Neural crest cell (in vitro differentiated cells): ENCODE measurements at regions not wholly inside any gene's neighbourhood (a gene's known extent, or its start where the extent isn't known, plus 50 kb on each side); places are given as distances from the start of the nearest gene placed in this dataset.

Experiments used
- DNase-seq: peaks from one replicate; pipeline ENCODE4 v3.0.0; 2021; ENCODE audit warnings: low read depth, mixed read lengths, low spot score
- H3K27ac Mint-ChIP-seq: one replicate; pipeline ENCODE4 v1.8.0; 2021; ENCODE audit warnings: mild to moderate bottlenecking, mixed read lengths; ENCODE audit not compliant: unreplicated experiment
- H3K27me3 Mint-ChIP-seq: 2 replicates; pipeline ENCODE4 v1.8.0; 2021; ENCODE audit warnings: low read depth, mild to moderate bottlenecking, mixed read lengths
- H3K36me3 Mint-ChIP-seq: 2 replicates; pipeline ENCODE4 v1.8.0; 2021; ENCODE audit warnings: low read depth, mild to moderate bottlenecking, mixed read lengths
- H3K4me1 Mint-ChIP-seq: 2 replicates; pipeline ENCODE4 v1.8.0; 2021; ENCODE audit warnings: mixed read lengths
- H3K4me3 Mint-ChIP-seq: one replicate; pipeline ENCODE4 v1.8.0; 2021; ENCODE audit warnings: mild to moderate bottlenecking, mixed read lengths
- H3K9me3 Mint-ChIP-seq: 2 replicates; pipeline ENCODE4 v1.8.0; 2021; ENCODE audit warnings: mixed read lengths
- TF ChIP-seq, protein P1 (sequence below): fragments of 200-600 bp; sonication (generic); conservative IDR thresholded peaks from 2 replicates; pipeline ENCODE4 v1.5.0; 2021; ENCODE audit warnings: antibody characterized with exemption, mild to moderate bottlenecking

DNA sequence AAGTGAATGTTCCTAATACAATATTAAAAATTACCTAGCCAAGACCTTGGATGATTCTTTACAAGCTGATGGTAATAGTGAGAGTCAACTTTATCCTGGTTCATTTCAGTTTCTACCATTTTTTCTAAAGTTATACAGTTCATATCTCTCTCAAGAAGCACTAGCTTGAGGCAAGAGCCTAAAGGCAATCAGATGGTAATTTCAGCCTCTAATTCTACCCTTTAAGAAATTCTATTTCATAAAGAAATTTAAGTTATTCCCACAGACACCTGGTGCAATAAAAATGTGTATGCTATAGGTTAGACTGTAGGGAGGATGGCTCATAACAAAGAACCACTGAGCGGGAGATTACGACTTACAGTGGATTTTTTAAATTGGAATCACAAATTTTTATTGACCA lies 984.2 kb upstream of the ADGRL3 start:
- H3K27ac Mint-ChIP-seq, result no peak overlapping the region
- no peaks in the 10 kb centered on the region for H3K36me3 Mint-ChIP-seq
- DNase-seq, result no peak
- no peaks in the 10 kb centered on the region for H3K4me1 Mint-ChIP-seq
- no peaks in the 10 kb centered on the region for H3K27me3 Mint-ChIP-seq
- no peak overlapping the region for H3K4me3 Mint-ChIP-seq
- H3K9me3 Mint-ChIP-seq, result peaks cover under 1% of the 10 kb centered on the region
- TF ChIP-seq, protein P1, sequence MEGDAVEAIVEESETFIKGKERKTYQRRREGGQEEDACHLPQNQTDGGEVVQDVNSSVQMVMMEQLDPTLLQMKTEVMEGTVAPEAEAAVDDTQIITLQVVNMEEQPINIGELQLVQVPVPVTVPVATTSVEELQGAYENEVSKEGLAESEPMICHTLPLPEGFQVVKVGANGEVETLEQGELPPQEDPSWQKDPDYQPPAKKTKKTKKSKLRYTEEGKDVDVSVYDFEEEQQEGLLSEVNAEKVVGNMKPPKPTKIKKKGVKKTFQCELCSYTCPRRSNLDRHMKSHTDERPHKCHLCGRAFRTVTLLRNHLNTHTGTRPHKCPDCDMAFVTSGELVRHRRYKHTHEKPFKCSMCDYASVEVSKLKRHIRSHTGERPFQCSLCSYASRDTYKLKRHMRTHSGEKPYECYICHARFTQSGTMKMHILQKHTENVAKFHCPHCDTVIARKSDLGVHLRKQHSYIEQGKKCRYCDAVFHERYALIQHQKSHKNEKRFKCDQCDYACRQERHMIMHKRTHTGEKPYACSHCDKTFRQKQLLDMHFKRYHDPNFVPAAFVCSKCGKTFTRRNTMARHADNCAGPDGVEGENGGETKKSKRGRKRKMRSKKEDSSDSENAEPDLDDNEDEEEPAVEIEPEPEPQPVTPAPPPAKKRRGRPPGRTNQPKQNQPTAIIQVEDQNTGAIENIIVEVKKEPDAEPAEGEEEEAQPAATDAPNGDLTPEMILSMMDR, result no peak

- DNase-seq, result no peak
- Mint-ChIP-seq H3K9me3 (no peaks in the 10 kb centered on the region), H3K27ac (no peak overlapping the region), H3K4me3 (no peak overlapping the region), H3K4me1 (no peaks in the 10 kb centered on the region), H3K27me3 (no peaks in the 10 kb centered on the region), H3K36me3 (no peaks in the 10 kb centered on the region)
- TF ChIP-seq, protein P1, result no peak
Measured at GRCh38 chr4:60216752-60217151, 983.4 kb upstream of the ADGRL3 start.

DNA sequence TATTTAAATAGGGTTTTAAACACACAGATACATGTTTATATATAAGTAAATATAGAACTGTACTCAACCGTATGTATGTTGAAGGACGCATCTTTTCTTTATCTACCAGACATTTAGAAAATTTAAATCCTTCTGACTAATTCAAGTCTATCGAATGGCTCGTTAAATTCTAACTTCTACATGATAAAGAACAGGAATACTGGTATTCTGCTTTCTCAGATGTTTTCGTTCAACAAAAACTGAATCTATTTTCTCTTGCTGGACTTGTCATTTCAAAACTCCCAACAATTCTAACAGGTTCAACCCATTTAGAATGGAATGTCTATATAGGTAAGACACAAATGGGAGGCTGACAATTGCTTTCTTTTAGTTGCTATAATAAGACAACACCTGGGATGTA lies 978.3 kb upstream of the ADGRL3 start:
- Mint-ChIP-seq H3K4me1 (peaks cover 4% of the 10 kb centered on the region), H3K27me3 (no peaks in the 10 kb centered on the region), H3K27ac (no peak overlapping the region), H3K9me3 (no peaks in the 10 kb centered on the region), H3K36me3 (no peaks in the 10 kb centered on the region), H3K4me3 (no peak overlapping the region)
- DNase-seq, result no peak
- TF ChIP-seq, protein P1, result no peak

DNA sequence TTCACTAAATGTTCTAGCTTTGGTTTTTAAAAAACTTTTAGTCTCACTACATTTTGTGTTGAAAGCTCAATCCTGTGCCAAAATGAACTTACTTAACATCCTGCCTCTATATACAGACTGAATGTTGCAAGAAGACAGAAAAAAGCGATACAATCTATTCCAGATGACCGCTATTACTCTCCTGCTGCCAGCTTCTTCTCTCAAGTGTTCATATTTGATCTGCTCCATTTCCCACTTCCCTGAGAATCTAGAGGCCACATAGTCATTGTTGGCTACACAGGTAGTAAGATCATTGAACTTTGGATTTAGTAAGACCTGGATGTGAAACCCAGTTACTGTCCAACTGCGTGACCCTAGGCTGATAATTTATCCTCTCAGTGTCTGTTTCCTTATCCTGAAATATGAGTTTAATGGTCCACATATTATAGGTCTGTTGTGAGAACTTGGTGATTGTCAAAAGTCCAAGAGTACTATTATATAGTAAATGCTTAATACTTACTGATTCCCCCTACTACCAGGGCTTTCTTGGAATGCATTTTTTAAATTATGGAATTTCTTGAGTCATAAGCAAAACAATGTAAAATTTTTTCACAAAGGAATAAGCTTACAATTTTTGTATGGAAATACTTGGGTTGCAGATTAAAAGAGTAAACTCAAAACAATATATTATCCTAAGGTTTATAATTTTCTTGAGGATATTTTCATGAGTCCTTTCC lies 976.8 kb upstream of the ADGRL3 start:
- Mint-ChIP-seq H3K4me1 (peaks cover 4% of the 10 kb centered on the region), H3K9me3 (no peaks in the 10 kb centered on the region), H3K36me3 (no peaks in the 10 kb centered on the region), H3K4me3 (no peak overlapping the region), H3K27me3 (no peaks in the 10 kb centered on the region), H3K27ac (no peak overlapping the region)
- DNase-seq, result no peak
- TF ChIP-seq, protein P1, result no peak

GRCh38 chr4:60241866-60242265 lies 958.3 kb upstream of the ADGRL3 start:
- Mint-ChIP-seq H3K4me3 (no peak overlapping the region), H3K9me3 (peaks cover 3% of the 10 kb centered on the region), H3K4me1 (peaks cover 3% of the 10 kb centered on the region), H3K36me3 (no peaks in the 10 kb centered on the region), H3K27ac (no peak overlapping the region), H3K27me3 (no peaks in the 10 kb centered on the region)
- TF ChIP-seq, protein P1, result no peak
- no peak for DNase-seq
